Skin of body (tissue), 1 donor: ENCODE measurements at regions not wholly inside any gene's neighbourhood (a gene's known extent, or its start where the extent isn't known, plus 50 kb on each side); places are given as distances from the start of the nearest gene placed in this dataset.
"Not testable (repeated sequence)": the region's sequence is repeated elsewhere in the genome, so short reads cannot be mapped to it uniquely, and the experiment has no call there.

Experiments
- DNase-seq: peaks from one replicate; lab custom pipeline; 2025; lab: John Stamatoyannopoulos, UW

GRCh38 chr2:192725991-192726390 lies 531.3 kb upstream of the TMEFF2 start:
- no peak for DNase-seq

GRCh38 chr2:192719629-192720028 lies 524.9 kb upstream of the TMEFF2 start:
- no peak for DNase-seq

- no peak for DNase-seq
These were observed 523.6 kb upstream of the TMEFF2 start for GRCh38 chr2:192718340-192718739.

GRCh38 chr2:192700934-192701333 lies 506.2 kb upstream of the TMEFF2 start:
- DNase-seq = no peak

- no peak for DNase-seq
These were observed 503.1 kb upstream of the TMEFF2 start for GRCh38 chr2:192697880-192698279.

GRCh38 chr2:192696857-192697256 lies 502.1 kb upstream of the TMEFF2 start:
- DNase-seq = no peak

- DNase-seq = peak; percentile 16
These were observed 492.3 kb upstream of the TMEFF2 start for GRCh38 chr2:192687015-192687414.

GRCh38 chr2:192682511-192682910 lies 487.8 kb upstream of the TMEFF2 start:
- DNase-seq = not testable (repeated sequence)

- DNase-seq = no peak
These were observed 480.9 kb upstream of the TMEFF2 start for GRCh38 chr2:192675681-192676080.

- no peak for DNase-seq
These were observed 474.9 kb upstream of the TMEFF2 start for GRCh38 chr2:192669505-192670091.

GRCh38 chr2:192660555-192660954 lies 465.8 kb upstream of the TMEFF2 start:
- not testable (repeated sequence) for DNase-seq

GRCh38 chr2:192657362-192657761 lies 462.6 kb upstream of the TMEFF2 start:
- no peak for DNase-seq

- DNase-seq = no peak
These were observed 461.2 kb upstream of the TMEFF2 start for GRCh38 chr2:192655916-192656315.

GRCh38 chr2:192645811-192646598 lies 451.3 kb upstream of the TMEFF2 start:
- no peak for DNase-seq

GRCh38 chr2:192634557-192634956 lies 439.8 kb upstream of the TMEFF2 start:
- no peak for DNase-seq

- DNase-seq = no peak
These were observed 433.3 kb upstream of the TMEFF2 start for GRCh38 chr2:192628017-192628416.

GRCh38 chr2:192615105-192615504 lies 420.4 kb upstream of the TMEFF2 start:
- DNase-seq = no peak

GRCh38 chr2:192604295-192604694 lies 409.6 kb upstream of the TMEFF2 start:
- no peak for DNase-seq

- not testable (repeated sequence) for DNase-seq
These were observed 403.9 kb upstream of the TMEFF2 start for GRCh38 chr2:192598649-192599048.

GRCh38 chr2:192593561-192593960 lies 398.8 kb upstream of the TMEFF2 start:
- no peak for DNase-seq

GRCh38 chr2:192591617-192592016 lies 396.9 kb upstream of the TMEFF2 start:
- no peak for DNase-seq

GRCh38 chr2:192585418-192585817 lies 390.7 kb upstream of the TMEFF2 start:
- DNase-seq = no peak

GRCh38 chr2:192584976-192585375 lies 390.2 kb upstream of the TMEFF2 start:
- DNase-seq = peak; percentile 37
